ENCODE measurements at regions not wholly inside any gene's neighbourhood (a gene's known extent, or its start where the extent isn't known, plus 50 kb on each side); places are given as distances from the start of the nearest gene placed in this dataset.
"Not testable (repeated sequence)": the region's sequence is repeated elsewhere in the genome, so short reads cannot be mapped to it uniquely, and the experiment has no call there.

- Histone ChIP-seq H3K9me3 (no peaks in the 10 kb centered on the region), H3K4me1 (ENCODE audit: control insufficient read depth in 1 of 2, extremely low read depth in 1 of 2, insufficient read depth in 2 of 2, low read length in 2 of 2) (no peaks in the 10 kb centered on the region), H3K36me3 (ENCODE audit: control insufficient read depth in 2 of 2, extremely low read depth in 1 of 2, insufficient read depth in 1 of 2, low read length in 1 of 2) (no peaks in the 10 kb centered on the region), H3K27me3 (replicated peaks in 1 of 2; ENCODE audit: control insufficient read depth in 2 of 2, extremely low read depth in 1 of 2, insufficient read depth in 2 of 2, low read length in 1 of 2) (no peaks in the 10 kb centered on the region), H3K4me3 (ENCODE audit: control insufficient read depth in 1 of 2, extremely low read depth in 1 of 2, low read length in 1 of 2) (no peak overlapping the region), H3K27ac (ENCODE audit: low read length) (no peak overlapping the region)
- Mint-ChIP-seq H3K27me3 (no peaks in the 10 kb centered on the region), H3K9me3 (peaks cover 9 to 28% (median 10%) of the 10 kb centered on the region in 3 donors), H3K4me1 (no peaks in the 10 kb centered on the region), H3K4me3 (no peak overlapping the region), H3K36me3 (no peaks in the 10 kb centered on the region), H3K27ac (no peak overlapping the region)
- ATAC-seq (replicated peaks in 1 of 4) (no peak), DNase-seq (no peak)
- WGBS (ENCODE audit: insufficient coverage): no CpG with 5 or more reads among the region's 1 CpG
- CTCF ChIA-PET: no interaction called here
- POLR2A ChIA-PET: no interaction called here
These were observed 1905.4 kb upstream of the FLRT2 start for GRCh38 chr14:83624541-83624940.

- Mint-ChIP-seq H3K4me3 (no peak overlapping the region), H3K9me3 (peaks cover 10 to 30% (median 14%) of the 10 kb centered on the region in 3 donors), H3K27ac (no peak overlapping the region), H3K4me1 (no peaks in the 10 kb centered on the region), H3K36me3 (no peaks in the 10 kb centered on the region), H3K27me3 (no peaks in the 10 kb centered on the region)
- Histone ChIP-seq H3K4me1 (ENCODE audit: control insufficient read depth in 1 of 2, extremely low read depth in 1 of 2, insufficient read depth in 2 of 2, low read length in 2 of 2) (no peaks in the 10 kb centered on the region), H3K27me3 (replicated peaks in 1 of 2; ENCODE audit: control insufficient read depth in 2 of 2, extremely low read depth in 1 of 2, insufficient read depth in 2 of 2, low read length in 1 of 2) (no peaks in the 10 kb centered on the region), H3K36me3 (ENCODE audit: control insufficient read depth in 2 of 2, extremely low read depth in 1 of 2, insufficient read depth in 1 of 2, low read length in 1 of 2) (no peaks in the 10 kb centered on the region), H3K27ac (ENCODE audit: low read length) (no peak overlapping the region), H3K9me3 (no peaks in the 10 kb centered on the region), H3K4me3 (ENCODE audit: control insufficient read depth in 1 of 2, extremely low read depth in 1 of 2, low read length in 1 of 2) (no peak overlapping the region)
- ATAC-seq (replicated peaks in 1 of 4): no peak
- ChIA-PET POLR2A (no interaction called here), CTCF (no interaction called here)
- no peak for DNase-seq
These were observed 1897.6 kb upstream of the FLRT2 start for GRCh38 chr14:83632375-83632774.

- no peak overlapping the region for H3K27ac ChIP-seq (ENCODE audit: low read length)
- H3K36me3 ChIP-seq (ENCODE audit: control insufficient read depth in 2 of 2, extremely low read depth in 1 of 2, insufficient read depth in 1 of 2, low read length in 1 of 2): no peaks in the 10 kb centered on the region
- H3K36me3 Mint-ChIP-seq: no peaks in the 10 kb centered on the region
- H3K4me3 Mint-ChIP-seq: no peak overlapping the region
- H3K27ac Mint-ChIP-seq: no peak overlapping the region
- whole genome bisulfite sequencing (ENCODE audit: insufficient coverage): 91% methylated on average over 14 of the region's 18 CpGs
- no peak overlapping the region for H3K4me3 ChIP-seq (ENCODE audit: control insufficient read depth in 1 of 2, extremely low read depth in 1 of 2, low read length in 1 of 2)
- POLR2A ChIA-PET: no interaction called here
- CTCF ChIA-PET: no interaction called here
- H3K9me3 Mint-ChIP-seq: peaks cover 8 to 11% (median 8%) of the 10 kb centered on the region in 3 donors
- no peaks in the 10 kb centered on the region for H3K27me3 ChIP-seq (replicated peaks in 1 of 2; ENCODE audit: control insufficient read depth in 2 of 2, extremely low read depth in 1 of 2, insufficient read depth in 2 of 2, low read length in 1 of 2)
- no peaks in the 10 kb centered on the region for H3K9me3 ChIP-seq
- H3K4me1 ChIP-seq (ENCODE audit: control insufficient read depth in 1 of 2, extremely low read depth in 1 of 2, insufficient read depth in 2 of 2, low read length in 2 of 2): no peaks in the 10 kb centered on the region
- no peaks in the 10 kb centered on the region for H3K27me3 Mint-ChIP-seq
- ATAC-seq (replicated peaks in 1 of 4): no peak
- DNase-seq: no peak
- H3K4me1 Mint-ChIP-seq: no peaks in the 10 kb centered on the region
These were observed 1891.0 kb upstream of the FLRT2 start for GRCh38 chr14:83638748-83639504.

GRCh38 chr14:83639505-83639875, 1890.5 kb upstream of the FLRT2 start:
- H3K4me1 Mint-ChIP-seq; H3K9me3 ChIP-seq; H3K36me3 ChIP-seq (ENCODE audit: control insufficient read depth in 2 of 2, extremely low read depth in 1 of 2, insufficient read depth in 1 of 2, low read length in 1 of 2); H3K27me3 ChIP-seq (replicated peaks in 1 of 2; ENCODE audit: control insufficient read depth in 2 of 2, extremely low read depth in 1 of 2, insufficient read depth in 2 of 2, low read length in 1 of 2); POLR2A ChIA-PET; H3K27ac ChIP-seq (ENCODE audit: low read length); DNase-seq; H3K4me3 Mint-ChIP-seq; H3K36me3 Mint-ChIP-seq; H3K4me1 ChIP-seq (ENCODE audit: control insufficient read depth in 1 of 2, extremely low read depth in 1 of 2, insufficient read depth in 2 of 2, low read length in 2 of 2); H3K27me3 Mint-ChIP-seq; CTCF ChIA-PET; H3K27ac Mint-ChIP-seq; H3K4me3 ChIP-seq (ENCODE audit: control insufficient read depth in 1 of 2, extremely low read depth in 1 of 2, low read length in 1 of 2); ATAC-seq (replicated peaks in 1 of 4): not testable (repeated sequence)
- peaks cover 7 to 11% (median 7%) of the 10 kb centered on the region in 3 donors for H3K9me3 Mint-ChIP-seq
- 90% methylated on average over 13 of the region's 18 CpGs for WGBS (ENCODE audit: insufficient coverage)

GRCh38 chr14:83646228-83646627, 1883.7 kb upstream of the FLRT2 start:
- H3K27me3 Mint-ChIP-seq: no peaks in the 10 kb centered on the region
- WGBS (ENCODE audit: insufficient coverage): no CpG with 5 or more reads among the region's 1 CpG

GRCh38 chr14:83660597-83660996, 1869.3 kb upstream of the FLRT2 start:
- H3K27me3 ChIP-seq (replicated peaks in 1 of 2; ENCODE audit: control insufficient read depth in 2 of 2, extremely low read depth in 1 of 2, insufficient read depth in 2 of 2, low read length in 1 of 2): no peaks in the 10 kb centered on the region
- H3K4me3 ChIP-seq (ENCODE audit: control insufficient read depth in 1 of 2, extremely low read depth in 1 of 2, low read length in 1 of 2): no peak overlapping the region
- no peak for DNase-seq
- CTCF ChIA-PET: no interaction called here
- H3K9me3 Mint-ChIP-seq: peaks cover 11 to 34% (median 15%) of the 10 kb centered on the region in 3 donors
- no peak overlapping the region for H3K4me3 Mint-ChIP-seq
- H3K27ac ChIP-seq (ENCODE audit: low read length): no peak overlapping the region
- ATAC-seq (replicated peaks in 1 of 4): no peak
- no peaks in the 10 kb centered on the region for H3K4me1 ChIP-seq (ENCODE audit: control insufficient read depth in 1 of 2, extremely low read depth in 1 of 2, insufficient read depth in 2 of 2, low read length in 2 of 2)
- no peaks in the 10 kb centered on the region for H3K36me3 Mint-ChIP-seq
- no peak overlapping the region for H3K27ac Mint-ChIP-seq
- H3K27me3 Mint-ChIP-seq: no peaks in the 10 kb centered on the region
- H3K36me3 ChIP-seq (ENCODE audit: control insufficient read depth in 2 of 2, extremely low read depth in 1 of 2, insufficient read depth in 1 of 2, low read length in 1 of 2): no peaks in the 10 kb centered on the region
- POLR2A ChIA-PET: no interaction called here
- no CpG with 5 or more reads among the region's 1 CpG for WGBS (ENCODE audit: insufficient coverage)
- H3K9me3 ChIP-seq: no peaks in the 10 kb centered on the region
- no peaks in the 10 kb centered on the region for H3K4me1 Mint-ChIP-seq

More at GRCh38 chr14:83646228-83646627, 1883.7 kb upstream of the FLRT2 start:
- no peaks in the 10 kb centered on the region for H3K4me1 Mint-ChIP-seq
- CTCF ChIA-PET: no interaction called here
- H3K9me3 Mint-ChIP-seq: peaks cover 4 to 20% (median 16%) of the 10 kb centered on the region in 3 donors
- Histone ChIP-seq H3K4me3 (ENCODE audit: control insufficient read depth in 1 of 2, extremely low read depth in 1 of 2, low read length in 1 of 2) (no peak overlapping the region), H3K4me1 (ENCODE audit: control insufficient read depth in 1 of 2, extremely low read depth in 1 of 2, insufficient read depth in 2 of 2, low read length in 2 of 2) (no peaks in the 10 kb centered on the region), H3K27ac (ENCODE audit: low read length) (no peak overlapping the region), H3K36me3 (ENCODE audit: control insufficient read depth in 2 of 2, extremely low read depth in 1 of 2, insufficient read depth in 1 of 2, low read length in 1 of 2) (no peaks in the 10 kb centered on the region), H3K27me3 (replicated peaks in 1 of 2; ENCODE audit: control insufficient read depth in 2 of 2, extremely low read depth in 1 of 2, insufficient read depth in 2 of 2, low read length in 1 of 2) (no peaks in the 10 kb centered on the region), H3K9me3 (no peaks in the 10 kb centered on the region)
- no peak overlapping the region for H3K4me3 Mint-ChIP-seq
- DNase-seq (no peak), ATAC-seq (replicated peaks in 1 of 4) (no peak)
- H3K27ac Mint-ChIP-seq: no peak overlapping the region
- POLR2A ChIA-PET: no interaction called here
- H3K36me3 Mint-ChIP-seq: no peaks in the 10 kb centered on the region

GRCh38 chr14:83664389-83664788, 1865.6 kb upstream of the FLRT2 start:
- Histone ChIP-seq H3K36me3 (ENCODE audit: control insufficient read depth in 2 of 2, extremely low read depth in 1 of 2, insufficient read depth in 1 of 2, low read length in 1 of 2) (no peaks in the 10 kb centered on the region), H3K27ac (ENCODE audit: low read length) (no peak overlapping the region), H3K4me1 (ENCODE audit: control insufficient read depth in 1 of 2, extremely low read depth in 1 of 2, insufficient read depth in 2 of 2, low read length in 2 of 2) (no peaks in the 10 kb centered on the region), H3K4me3 (ENCODE audit: control insufficient read depth in 1 of 2, extremely low read depth in 1 of 2, low read length in 1 of 2) (no peak overlapping the region), H3K9me3 (no peaks in the 10 kb centered on the region), H3K27me3 (replicated peaks in 1 of 2; ENCODE audit: control insufficient read depth in 2 of 2, extremely low read depth in 1 of 2, insufficient read depth in 2 of 2, low read length in 1 of 2) (no peaks in the 10 kb centered on the region)
- ChIA-PET CTCF (no interaction called here), POLR2A (no interaction called here)
- Mint-ChIP-seq H3K36me3 (no peaks in the 10 kb centered on the region), H3K27ac (no peak overlapping the region), H3K4me3 (no peak overlapping the region), H3K4me1 (no peaks in the 10 kb centered on the region), H3K9me3 (peaks cover 8 to 22% (median 10%) of the 10 kb centered on the region in 3 donors), H3K27me3 (no peaks in the 10 kb centered on the region)
- DNase-seq (no peak), ATAC-seq (replicated peaks in 1 of 4) (no peak)
